ENCODE measurements at regions not wholly inside any gene's neighbourhood (a gene's known extent, or its start where the extent isn't known, plus 50 kb on each side); places are given as distances from the start of the nearest gene placed in this dataset.

- H3K27ac ChIP-seq, result peak overlapping the region; percentile 69 to 81
- peak in 1 of 3 donors; percentile 18 for TF ChIP-seq POLR2AphosphoS5 (IDR thresholded peaks at IDR 0.05)
- TF ChIP-seq POLR2A (IDR thresholded peaks at IDR 0.05), result no peak
- H3K9me3 ChIP-seq, result no peaks in the 10 kb centered on the region
- no peak overlapping the region for H3K4me3 ChIP-seq
- peak in 1 of 2 donors; percentile 71 for DNase-seq (ENCODE audit: low spot score in 2 of 2)
- intact Hi-C loops (cut with DNase I; ENCODE audit: low total_unique reads), result no loop called here
- H3K4me1 ChIP-seq, result peaks cover 0 to 16% of the 10 kb centered on the region in 2 donors
- H3K27me3 ChIP-seq, result no peaks in the 10 kb centered on the region
- no peaks in the 10 kb centered on the region for H3K36me3 ChIP-seq
These were observed 161.0 kb downstream of the SKIDA1 start for GRCh38 chr10:21364196-21365114.

- Histone ChIP-seq H3K9me3 (no peaks in the 10 kb centered on the region), H3K27ac (peak overlapping the region; percentile 69 to 81), H3K4me3 (no peak overlapping the region), H3K36me3 (no peaks in the 10 kb centered on the region), H3K4me1 (peaks cover 0 to 16% of the 10 kb centered on the region in 2 donors), H3K27me3 (no peaks in the 10 kb centered on the region)
- peak in 1 of 2 donors; percentile 67 for DNase-seq (ENCODE audit: low spot score in 2 of 2)
- intact Hi-C loops (cut with DNase I; ENCODE audit: low total_unique reads), result no loop called here
- TF ChIP-seq CTCF (IDR thresholded peaks at IDR 0.05) (no peak), POLR2AphosphoS5 (IDR thresholded peaks at IDR 0.05) (peak in 1 of 3 donors; percentile 29)
These were observed 161.8 kb downstream of the SKIDA1 start for GRCh38 chr10:21363731-21364104.

GRCh38 chr10:21363092-21363730 is 162.3 kb downstream of the SKIDA1 start:
- Histone ChIP-seq H3K27me3 (no peaks in the 10 kb centered on the region), H3K27ac (peak overlapping the region; percentile 69 to 81), H3K9me3 (no peaks in the 10 kb centered on the region), H3K4me3 (no peak overlapping the region), H3K36me3 (no peaks in the 10 kb centered on the region), H3K4me1 (peaks cover 0 to 16% of the 10 kb centered on the region in 2 donors)
- intact Hi-C loops (cut with DNase I; ENCODE audit: low total_unique reads), result no loop called here
- TF ChIP-seq POLR2AphosphoS5 (IDR thresholded peaks at IDR 0.05), result no peak
- TF ChIP-seq POLR2A (IDR thresholded peaks at IDR 0.05), result no peak
- no peak for TF ChIP-seq CTCF (IDR thresholded peaks at IDR 0.05)
- DNase-seq (ENCODE audit: low spot score in 2 of 2), result peak in 1 of 2 donors; percentile 32

GRCh38 chr10:21359202-21359601 is 166.3 kb downstream of the SKIDA1 start:
- no peak for TF ChIP-seq POLR2AphosphoS5 (IDR thresholded peaks at IDR 0.05)
- no peak for TF ChIP-seq CTCF (IDR thresholded peaks at IDR 0.05)
- TF ChIP-seq POLR2A (IDR thresholded peaks at IDR 0.05), result no peak
- Histone ChIP-seq H3K36me3 (no peaks in the 10 kb centered on the region), H3K27ac (no peak overlapping the region), H3K4me1 (peaks cover 0 to 11% of the 10 kb centered on the region in 2 donors), H3K27me3 (no peaks in the 10 kb centered on the region), H3K4me3 (no peak overlapping the region), H3K9me3 (no peaks in the 10 kb centered on the region)
- no peak for DNase-seq (ENCODE audit: low spot score in 2 of 2)
- intact Hi-C loops (cut with DNase I; ENCODE audit: low total_unique reads), result no loop called here

- no peak for DNase-seq (ENCODE audit: low spot score in 2 of 2)
- Histone ChIP-seq H3K4me1 (no peaks in the 10 kb centered on the region), H3K27me3 (no peaks in the 10 kb centered on the region), H3K36me3 (no peaks in the 10 kb centered on the region), H3K9me3 (no peaks in the 10 kb centered on the region), H3K27ac (no peak overlapping the region), H3K4me3 (no peak overlapping the region)
- TF ChIP-seq CTCF (IDR thresholded peaks at IDR 0.05) (no peak), POLR2AphosphoS5 (IDR thresholded peaks at IDR 0.05) (no peak), POLR2A (IDR thresholded peaks at IDR 0.05) (no peak)
- intact Hi-C loops (cut with DNase I; ENCODE audit: low total_unique reads), result no loop called here
These were observed 169.9 kb downstream of the SKIDA1 start for GRCh38 chr10:21355591-21356011.

Data from breast epithelium (tissue), 4 donors.